GM13976 (cell line): ENCODE measurements at regions not wholly inside any gene's neighbourhood (a gene's known extent, or its start where the extent isn't known, plus 50 kb on each side); places are given as distances from the start of the nearest gene placed in this dataset.

ENCODE experiments used
- DNase-seq: peaks from one replicate; pipeline ENCODE4 v3.0.0; 2012; ENCODE audit warnings: low spot score
- CTCF ChIP-seq: IDR thresholded peaks from 2 replicates; pipeline ENCODE4 v1.5.1; 2012; ENCODE audit warnings: borderline replicate concordance, mild to moderate bottlenecking; ENCODE audit not compliant: insufficient read depth; ENCODE audit errors: extremely low read depth, missing control alignments, control extremely low read depth
- in situ Hi-C: fragments of 300-500 bp; cut with MboI; formaldehyde crosslinking; loops from one replicate; pipeline ENCODE4 v1.12.0; 2022; ENCODE audit warnings: low sequenced_read_pairs, mixed read lengths, inconsistent platforms; ENCODE audit not compliant: unreplicated experiment

DNA sequence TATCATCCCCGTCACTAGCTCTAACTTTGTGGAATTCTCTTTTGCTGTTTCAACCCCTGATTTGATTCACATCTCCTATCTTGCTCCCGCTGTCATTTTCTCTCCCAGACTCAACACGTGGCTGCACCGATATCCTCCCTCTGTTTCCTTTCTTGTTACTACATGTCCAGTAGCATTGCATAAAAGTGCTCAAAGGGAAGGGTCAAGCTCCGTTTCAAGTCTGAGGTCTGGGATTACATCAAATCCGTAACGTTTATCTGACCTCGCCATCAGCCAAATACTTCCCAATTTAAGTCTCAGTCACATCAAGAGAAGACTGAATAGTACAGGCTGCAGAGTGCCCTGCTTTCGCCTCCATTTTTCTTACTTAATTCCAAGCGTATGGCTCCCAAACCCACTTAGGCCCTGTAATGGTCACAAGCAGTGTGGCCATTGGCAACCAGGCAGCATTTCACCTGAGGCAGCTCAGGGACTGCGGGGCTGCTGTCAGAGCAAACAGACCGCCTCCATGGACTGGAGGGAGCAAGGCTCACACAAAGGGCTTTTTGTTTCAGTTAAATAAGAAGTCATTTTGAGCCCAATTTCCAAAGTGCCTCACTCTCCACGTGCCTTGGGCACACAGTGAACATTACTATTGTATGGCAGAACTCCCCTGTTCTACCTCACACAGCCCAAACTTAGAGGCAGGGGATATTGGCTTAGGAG, 217.8 kb downstream of the BCL11A start:
- no peak for DNase-seq
- no peak for TF ChIP-seq CTCF
- in situ Hi-C loops: no loop called here

DNA sequence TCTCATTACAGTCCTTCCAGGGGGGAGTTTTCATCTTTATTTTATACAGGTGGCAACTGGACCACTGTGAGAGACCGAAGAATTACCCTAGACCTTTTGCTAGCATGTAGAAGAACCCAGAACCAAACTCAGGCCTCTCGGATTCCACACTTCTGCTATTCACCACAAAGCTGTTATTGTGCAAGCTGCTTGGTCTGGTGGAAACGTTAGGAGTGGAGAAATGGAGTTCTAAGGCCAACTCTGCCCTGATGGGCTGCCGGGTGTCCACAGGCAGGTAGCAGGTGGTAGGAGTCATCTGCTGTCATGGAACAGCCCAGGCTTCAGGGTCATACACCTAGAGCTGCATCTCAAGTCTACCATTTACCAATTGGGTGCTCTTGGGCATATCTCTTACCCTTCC, 218.8 kb downstream of the BCL11A start:
- in situ Hi-C loops: no loop called here
- DNase-seq: no peak
- no peak for TF ChIP-seq CTCF

- no peak for DNase-seq
- TF ChIP-seq CTCF: no peak
- in situ Hi-C loops: no loop called here
Measured at GRCh38 chr2:60333264-60333663, 220.2 kb downstream of the BCL11A start.

DNA sequence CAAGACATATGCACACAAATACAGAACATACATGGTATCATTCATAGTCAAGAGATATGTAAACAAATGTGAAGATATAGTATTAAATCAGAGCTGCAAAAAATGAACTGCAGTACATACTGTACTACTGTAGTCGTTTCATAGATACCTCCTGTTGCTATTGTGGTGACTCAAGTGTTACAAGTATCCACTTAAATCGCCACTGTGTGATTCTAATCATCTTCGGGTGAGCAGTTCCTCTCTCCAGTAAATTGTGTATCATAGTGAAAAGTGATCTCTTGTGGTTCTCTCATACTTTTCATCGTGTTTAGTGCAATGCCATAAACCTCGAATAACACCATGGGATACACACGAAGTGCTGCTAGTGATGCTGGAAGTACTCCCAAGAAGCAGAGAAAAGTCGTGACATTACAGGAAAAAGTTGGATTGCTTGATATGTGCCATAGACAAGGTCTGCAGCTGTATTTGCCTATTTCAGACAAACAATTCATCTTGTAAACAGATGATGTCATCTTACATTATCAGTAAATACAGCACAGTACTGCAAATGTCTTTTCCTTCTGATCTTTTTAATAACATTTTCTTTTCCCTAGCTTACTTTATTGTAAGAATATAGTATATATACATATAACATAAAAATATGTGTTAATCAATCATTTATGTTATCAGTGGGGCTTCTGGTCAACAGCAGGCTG, 222.2 kb downstream of the BCL11A start:
- no peak for TF ChIP-seq CTCF
- no peak for DNase-seq
- in situ Hi-C loops: no loop called here

DNA sequence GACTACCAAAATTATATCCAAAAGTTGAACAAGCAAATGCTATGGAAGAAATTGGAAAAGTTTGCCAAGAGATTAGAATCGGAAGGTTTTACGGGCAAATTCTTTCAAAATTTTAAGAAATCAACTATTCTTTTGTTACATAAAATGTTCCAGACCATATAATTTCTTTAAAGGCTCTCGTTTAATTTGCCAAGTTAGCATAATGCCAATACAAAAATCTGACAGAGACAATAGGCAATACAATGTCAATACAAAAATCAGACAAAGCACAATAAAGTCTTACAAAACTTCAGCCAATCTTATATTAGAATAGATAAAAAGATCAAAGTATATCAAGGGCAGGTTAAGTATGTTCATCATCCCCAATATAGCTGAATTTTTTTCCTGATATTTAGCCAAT, 224.2 kb downstream of the BCL11A start:
- DNase-seq: no peak
- TF ChIP-seq CTCF: no peak
- in situ Hi-C loops: no loop called here

GRCh38 chr2:60324536-60324935, 228.9 kb downstream of the BCL11A start:
- DNase-seq: no peak
- in situ Hi-C loops: no loop called here
- no peak for TF ChIP-seq CTCF
